CD14-positive monocyte (primary cell): ENCODE measurements at regions not wholly inside any gene's neighbourhood (a gene's known extent, or its start where the extent isn't known, plus 50 kb on each side); places are given as distances from the start of the nearest gene placed in this dataset.

Source experiments
- DNase-seq, 3 donors: peaks; one replicate each; pipeline ENCODE4 v3.0.0-alpha.2; 2011 to 2022
- H2AFZ ChIP-seq: 2 replicates; pipeline ENCODE4 v1.6.0; 2012; ENCODE audit warnings: mild to moderate bottlenecking, low read depth, low read length, inconsistent platforms; ENCODE audit not compliant: insufficient read depth, poor library complexity, severe bottlenecking
- H3K27ac ChIP-seq, 2 donors: 1 replicate in 1 of 2; 2 replicates in 1 of 2; pipeline ENCODE4 v1.5.1; 2012 to 2013; ENCODE audit warnings: low read length in 2 of 2, control low read depth in 1 of 2, inconsistent platforms in 1 of 2, low read depth in 1 of 2, mild to moderate bottlenecking in 1 of 2
- H3K27me3 ChIP-seq, 2 donors: one replicate each; pipeline versions ENCODE4 v1.6.0 to v1.6.1; 2011 to 2013; ENCODE audit warnings: low read length in 2 of 2; ENCODE audit not compliant: control insufficient read depth in 2 of 2, insufficient read depth in 2 of 2
- H3K36me3 ChIP-seq, 2 donors: replicated peaks in 1 of 2; 1 replicate in 1 of 2; 2 replicates in 1 of 2; pipeline versions ENCODE4 v1.5.1 to v1.6.1; 2012 to 2013; ENCODE audit warnings: low read length in 2 of 2, control low read depth in 1 of 2, inconsistent platforms in 1 of 2, mild to moderate bottlenecking in 1 of 2; ENCODE audit not compliant: insufficient read depth in 2 of 2, control insufficient read depth in 1 of 2
- H3K4me1 ChIP-seq, 2 donors: 1 replicate in 1 of 2; 2 replicates in 1 of 2; pipeline versions ENCODE4 v1.5.1 to v1.6.1; 2012 to 2013; ENCODE audit warnings: low read length in 2 of 2, control low read depth in 1 of 2, inconsistent platforms in 1 of 2, mild to moderate bottlenecking in 1 of 2, moderate library complexity in 1 of 2; ENCODE audit not compliant: insufficient read depth in 2 of 2, control insufficient read depth in 1 of 2
- H3K4me2 ChIP-seq: replicated peaks from 2 replicates; pipeline ENCODE3; 2012; ENCODE audit warnings: low read length, moderate library complexity, mild to moderate bottlenecking; ENCODE audit not compliant: poor library complexity, severe bottlenecking; ENCODE audit errors: extremely low read depth
- H3K4me3 ChIP-seq, 3 experiments: fragments of 200-600 bp in 1 of 3; sonication (generic) in 1 of 3; replicated peaks in 1 of 3; 1 replicate in 2 of 3; 2 replicates in 1 of 3; pipeline ENCODE4 v1.5.1; 2011 to 2013; ENCODE audit warnings: low read length in 3 of 3, mild to moderate bottlenecking in 3 of 3, control low read depth in 2 of 3, low read depth in 2 of 3, inconsistent platforms in 1 of 3, moderate library complexity in 1 of 3
- H3K79me2 ChIP-seq: 2 replicates; pipeline ENCODE4 v1.6.0; 2012; ENCODE audit warnings: mild to moderate bottlenecking, control low read depth, inconsistent platforms, low read length, moderate library complexity; ENCODE audit not compliant: insufficient read depth
- H3K9ac ChIP-seq: 2 replicates; pipeline ENCODE4 v1.6.0; 2017; ENCODE audit warnings: low read length, mild to moderate bottlenecking; ENCODE audit not compliant: insufficient read depth, poor library complexity, severe bottlenecking
- H3K9me3 ChIP-seq, 2 donors: replicated peaks in 1 of 2; 1 replicate in 1 of 2; 2 replicates in 1 of 2; pipeline versions ENCODE4 v1.5.1 to v1.6.1; 2012 to 2013; ENCODE audit warnings: low read length in 2 of 2, control low read depth in 1 of 2; ENCODE audit not compliant: control insufficient read depth in 1 of 2, insufficient read depth in 1 of 2
- H4K20me1 ChIP-seq: 2 replicates; pipeline ENCODE4 v1.6.0; 2012; ENCODE audit warnings: mild to moderate bottlenecking, low read length, control low read depth, moderate library complexity; ENCODE audit not compliant: insufficient read depth
- H3K27ac Mint-ChIP-seq, 7 donors: one replicate each; pipeline ENCODE4 v1.8.0; 2020; ENCODE audit warnings: mild to moderate bottlenecking in 7 of 7, mixed read lengths in 7 of 7, moderate library complexity in 6 of 7, inconsistent platforms in 2 of 7
- H3K27me3 Mint-ChIP-seq, 3 donors: one replicate each; pipeline ENCODE4 v1.8.0; 2021 to 2022; ENCODE audit warnings: low read depth in 3 of 3, mild to moderate bottlenecking in 3 of 3, mixed read lengths in 3 of 3, moderate library complexity in 3 of 3, inconsistent platforms in 1 of 3
- H3K36me3 Mint-ChIP-seq, 2 donors: one replicate each; pipeline ENCODE4 v1.8.0; 2020; ENCODE audit warnings: mixed read lengths in 2 of 2, inconsistent platforms in 1 of 2, mild to moderate bottlenecking in 1 of 2
- H3K4me1 Mint-ChIP-seq: one replicate; pipeline ENCODE4 v1.8.0; 2020; ENCODE audit warnings: mild to moderate bottlenecking, mixed read lengths
- H3K4me3 Mint-ChIP-seq, 2 donors: one replicate each; pipeline ENCODE4 v1.8.0; 2020; ENCODE audit warnings: mild to moderate bottlenecking in 2 of 2, mixed read lengths in 2 of 2, moderate library complexity in 1 of 2
- H3K9me3 Mint-ChIP-seq, 7 donors: one replicate each; pipeline ENCODE4 v1.8.0; 2020 to 2022; ENCODE audit warnings: mixed read lengths in 7 of 7, mild to moderate bottlenecking in 6 of 7, moderate library complexity in 6 of 7, inconsistent platforms in 2 of 7
- CTCF ChIP-seq: fragments of 200-600 bp; IDR thresholded peaks from one replicate; pipeline ENCODE4 v1.8.0; 2022; ENCODE audit warnings: antibody characterized with exemption, mild to moderate bottlenecking
- WGBS: methylation state at CpG from one replicate; pipeline ENCODE4 v1.1.5; 2013; ENCODE audit warnings: missing lambda C conversion rate; ENCODE audit not compliant: insufficient coverage; 5-methylcytosine and 5-hydroxymethylcytosine counted together
- intact Hi-C, 2 donors: fragments of 100-400 bp; cut with micrococcal nuclease; formaldehyde crosslinking; loops; one replicate each; pipeline versions ENCODE4 v1.15.0 to v1.15.1; 2023

GRCh38 chr3:178127221-178127620, 409.0 kb upstream of the KCNMB2 start:
- Mint-ChIP-seq H3K36me3 (no peaks in the 10 kb centered on the region), H3K4me1 (no peaks in the 10 kb centered on the region), H3K27me3 (peaks cover 0 to 2% (median 0%) of the 10 kb centered on the region in 3 donors), H3K9me3 (peaks cover 0 to 8% (median 2%) of the 10 kb centered on the region in 7 donors), H3K27ac (no peak overlapping the region), H3K4me3 (no peak overlapping the region)
- Histone ChIP-seq H3K9ac (no peak overlapping the region), H3K4me2 (no peak overlapping the region), H3K4me3 (no peak overlapping the region), H3K9me3 (no peaks in the 10 kb centered on the region), H3K4me1 (no peaks in the 10 kb centered on the region), H3K27me3 (no peaks in the 10 kb centered on the region), H3K36me3 (no peaks in the 10 kb centered on the region), H2AFZ (no peak overlapping the region), H3K79me2 (no peaks in the 10 kb centered on the region), H4K20me1 (no peaks in the 10 kb centered on the region), H3K27ac (no peak overlapping the region)
- 100% methylated on average over 7 of the region's 11 CpGs for WGBS
- TF ChIP-seq CTCF, result no peak
- intact Hi-C loops, result no loop called here
- DNase-seq, result no peak

- no peaks in the 10 kb centered on the region for H3K4me1 ChIP-seq
- TF ChIP-seq CTCF, result no peak
- no peak overlapping the region for H3K27ac ChIP-seq
- no peak overlapping the region for H3K9ac ChIP-seq
- no peaks in the 10 kb centered on the region for H3K9me3 ChIP-seq
- no peaks in the 10 kb centered on the region for H3K36me3 ChIP-seq
- no peak overlapping the region for H3K4me3 ChIP-seq
- no peaks in the 10 kb centered on the region for H4K20me1 ChIP-seq
- H3K4me3 Mint-ChIP-seq, result no peak overlapping the region
- no peak overlapping the region for H3K4me2 ChIP-seq
- H3K27me3 Mint-ChIP-seq, result peaks cover 0 to 2% (median 0%) of the 10 kb centered on the region in 3 donors
- H3K36me3 Mint-ChIP-seq, result no peaks in the 10 kb centered on the region
- H3K9me3 Mint-ChIP-seq, result peaks cover 0 to 8% (median 3%) of the 10 kb centered on the region in 7 donors
- no peaks in the 10 kb centered on the region for H3K4me1 Mint-ChIP-seq
- no peaks in the 10 kb centered on the region for H3K27me3 ChIP-seq
- intact Hi-C loops, result no loop called here
- no peak overlapping the region for H2AFZ ChIP-seq
- DNase-seq, result no peak
- no peak overlapping the region for H3K27ac Mint-ChIP-seq
- no peaks in the 10 kb centered on the region for H3K79me2 ChIP-seq
- no CpG with 5 or more reads among the region's 1 CpG for WGBS
These were observed 407.1 kb upstream of the KCNMB2 start for GRCh38 chr3:178129109-178129508.
